Stomach (tissue), 8 donors: ENCODE measurements at regions not wholly inside any gene's neighbourhood (a gene's known extent, or its start where the extent isn't known, plus 50 kb on each side); places are given as distances from the start of the nearest gene placed in this dataset.

Source experiments
- DNase-seq, 2 donors: peaks; one replicate each; pipeline versions ENCODE4 v3.0.0 to v3.0.0-alpha.2; 2013 to 2019
- H3K27ac ChIP-seq, 5 donors: fragments of 200-600 bp in 4 of 5; sonication (generic) in 4 of 5; one replicate each; pipeline ENCODE4 v1.5.1; 2013 to 2019; ENCODE audit warnings: mild to moderate bottlenecking in 1 of 5, moderate library complexity in 1 of 5
- H3K27me3 ChIP-seq, 3 donors: fragments of 200-600 bp; sonication (generic); one replicate each; pipeline ENCODE4 v1.5.1; 2017 to 2019; ENCODE audit warnings: mixed run types in 1 of 3
- H3K36me3 ChIP-seq, 4 donors: fragments of 200-600 bp; sonication (generic); 1 replicate in 3 of 4; 2 replicates in 1 of 4; pipeline ENCODE4 v1.5.1; 2016 to 2019
- H3K4me1 ChIP-seq, 4 donors: fragments of 200-600 bp; sonication (generic); one replicate each; pipeline ENCODE4 v1.5.1; 2016 to 2019
- H3K4me3 ChIP-seq, 4 donors: fragments of 200-600 bp; sonication (generic) in 3 of 4; one replicate each; pipeline ENCODE4 v1.5.1; 2016 to 2019; ENCODE audit warnings: mild to moderate bottlenecking in 1 of 4
- H3K9me3 ChIP-seq, 4 donors: fragments of 200-600 bp; sonication (generic); one replicate each; pipeline ENCODE4 v1.5.1; 2016 to 2019
- CTCF ChIP-seq, 7 experiments: fragments of 450-650 bp in 4 of 7; fragments of 200-600 bp in 3 of 7; sonication (generic) in 3 of 7; IDR thresholded peaks; one replicate each; pipeline ENCODE4 v1.5.1; 2016 to 2019; ENCODE audit warnings: antibody characterized with exemption in 7 of 7, control low read depth in 2 of 7, mild to moderate bottlenecking in 1 of 7
- EP300 ChIP-seq: sonication (generic); formaldehyde crosslinking; IDR thresholded peaks from one replicate; pipeline ENCODE4 v1.6.1; 2017; ENCODE audit warnings: antibody characterized with exemption
- POLR2A ChIP-seq, 4 donors: fragments of 450-650 bp; IDR thresholded peaks; one replicate each; pipeline ENCODE4 v1.6.1; 2016; ENCODE audit warnings: antibody characterized with exemption in 4 of 4, control low read depth in 2 of 4, mild to moderate bottlenecking in 1 of 4, moderate library complexity in 1 of 4
- POLR2AphosphoS5 ChIP-seq, 3 donors: sonication (generic); formaldehyde crosslinking; IDR thresholded peaks; one replicate each; pipeline ENCODE4 v1.6.1; 2016; ENCODE audit warnings: antibody characterized with exemption in 3 of 3
- WGBS, 5 donors: extraction: QIAGEN DNeasy Blood & Tissue Kit in 3 of 5; methylation state at CpG; one replicate each; pipeline versions ENCODE4 v1.1.5 to v1.1.7; 2013 to 2018; 5-methylcytosine and 5-hydroxymethylcytosine counted together
- intact Hi-C: fragments of 100-400 bp; cut with DNase I; formaldehyde crosslinking; loops from one replicate; pipeline ENCODE4 v1.15.1; 2023; ENCODE audit warnings: low total_unique reads
- donor health status: healthy with polysubstance abuse.
- donor health status: Bipolar disorder and iron deficiency.
- donor health status: healthy.

GRCh38 chr2:157984866-157985265 is 108.7 kb upstream of the ACVR1 start:
- Histone ChIP-seq H3K4me1 (no peaks in the 10 kb centered on the region), H3K27ac (no peak overlapping the region), H3K36me3 (no peaks in the 10 kb centered on the region), H3K27me3 (no peaks in the 10 kb centered on the region), H3K9me3 (peaks cover 0 to 16% (median 7%) of the 10 kb centered on the region in 4 donors), H3K4me3 (no peak overlapping the region)
- intact Hi-C loops: no loop called here
- no peak for DNase-seq
- TF ChIP-seq EP300 (no peak), POLR2A (IDR thresholded peaks at IDR 0.05) (no peak), POLR2AphosphoS5 (IDR thresholded peaks at IDR 0.05) (no peak), CTCF (IDR thresholded peaks at IDR 0.05) (no peak)

- peaks cover 0 to 23% (median 11%) of the 10 kb centered on the region in 4 donors for H3K9me3 ChIP-seq
Observed at GRCh38 chr2:157980020-157980419, 103.9 kb upstream of the ACVR1 start.

GRCh38 chr2:157971702-157972101 is 95.6 kb upstream of the ACVR1 start:
- DNase-seq: no peak
- Histone ChIP-seq H3K4me3 (no peak overlapping the region), H3K36me3 (no peaks in the 10 kb centered on the region), H3K27me3 (no peaks in the 10 kb centered on the region), H3K9me3 (no peaks in the 10 kb centered on the region), H3K4me1 (no peaks in the 10 kb centered on the region), H3K27ac (no peak overlapping the region)
- intact Hi-C loops: no loop called here
- TF ChIP-seq CTCF (IDR thresholded peaks at IDR 0.05) (no peak), EP300 (no peak), POLR2AphosphoS5 (IDR thresholded peaks at IDR 0.05) (no peak), POLR2A (IDR thresholded peaks at IDR 0.05) (no peak)

More at GRCh38 chr2:157980020-157980419, 103.9 kb upstream of the ACVR1 start:
- intact Hi-C loops: no loop called here
- TF ChIP-seq EP300 (no peak), POLR2AphosphoS5 (IDR thresholded peaks at IDR 0.05) (no peak), POLR2A (IDR thresholded peaks at IDR 0.05) (no peak), CTCF (IDR thresholded peaks at IDR 0.05) (no peak)
- 83 to 88% (median 85%) methylated on average over 4 of the region's 4 CpGs for WGBS, 5 donors
- H3K4me1 ChIP-seq: no peaks in the 10 kb centered on the region
- no peaks in the 10 kb centered on the region for H3K36me3 ChIP-seq
- no peak overlapping the region for H3K27ac ChIP-seq
- no peak for DNase-seq
- no peaks in the 10 kb centered on the region for H3K27me3 ChIP-seq
- H3K4me3 ChIP-seq: no peak overlapping the region

GRCh38 chr2:157967856-157968255 is 91.7 kb upstream of the ACVR1 start:
- intact Hi-C loops: no loop called here
- DNase-seq: no peak

More at GRCh38 chr2:157967856-157968255, 91.7 kb upstream of the ACVR1 start:
- no peaks in the 10 kb centered on the region for H3K36me3 ChIP-seq
- H3K4me3 ChIP-seq: no peak overlapping the region
- 93 to 100% (median 97%) methylated on average over 3 to 21 of the region's 21 CpGs for WGBS, 5 donors
- H3K27ac ChIP-seq: no peak overlapping the region
- no peaks in the 10 kb centered on the region for H3K9me3 ChIP-seq
- TF ChIP-seq POLR2A (IDR thresholded peaks at IDR 0.05) (no peak), POLR2AphosphoS5 (IDR thresholded peaks at IDR 0.05) (no peak), CTCF (IDR thresholded peaks at IDR 0.05) (no peak), EP300 (no peak)
- H3K4me1 ChIP-seq: no peaks in the 10 kb centered on the region
- H3K27me3 ChIP-seq: no peaks in the 10 kb centered on the region
